K562 (cell line): ENCODE measurements at regions not wholly inside any gene's neighbourhood (a gene's known extent, or its start where the extent isn't known, plus 50 kb on each side); places are given as distances from the start of the nearest gene placed in this dataset.

ENCODE experiments used
- ATAC-seq: fragments of 200-7000 bp; cut with Tn5 transposase; 3 replicates; pipeline ENCODE4 v1.9.1; 2020; ENCODE audit warnings: moderate library complexity
- BruUV-seq: library from RNA; stranded (reverse); fragments of 400-500 nt; replicated peaks from 2 replicates; lab custom pipeline; 2021; lab: Mats Ljungman, UMichigan
- CTCF ChIA-PET: fragments of 300-600 bp; formaldehyde crosslinking; extraction: SDS; loops from one replicate; lab custom pipeline; 2021; ENCODE audit warnings: low intra/inter-chr PET ratio; lab: Yijun Ruan, JAX
- POLR2A ChIA-PET: fragments of 300-600, 350-650 bp; sonication (Branson Sonifier 250); formaldehyde crosslinking; extraction: SDS; loops from one replicate; lab custom pipeline; 2021; ENCODE audit warnings: antibody characterized with exemption, inconsistent platforms; lab: Yijun Ruan, JAX
- DNase-seq, 4 experiments: peaks; one replicate each; pipeline versions ENCODE4 v3.0.0 to v3.0.0-alpha.2; 2011 to 2018; ENCODE audit warnings: low spot score in 3 of 4, mixed read lengths in 3 of 4; ENCODE audit errors: extremely low read depth in 1 of 4
- FAIRE-seq: peaks from 2 replicates; lab custom pipeline; 2011; peaks lifted over from hg19 to GRCh38; lab: Jason Lieb, UNC
- H2AFZ ChIP-seq: 2 replicates; pipeline ENCODE4 v1.6.0; 2011; ENCODE audit warnings: low read depth, low read length, control low read depth, inconsistent platforms
- H3K27ac ChIP-seq: fragments of 200-600 bp; 3 replicates; pipeline ENCODE4 v1.8.0; 2011; ENCODE audit warnings: low read depth, mild to moderate bottlenecking, control low read depth, inconsistent platforms, low read length, moderate library complexity, mixed read lengths; ENCODE audit errors: extremely low read depth
- H3K27me3 ChIP-seq, 2 experiments: fragments of 300-600 bp in 1 of 2; 2 replicates in 1 of 2; 3 replicates in 1 of 2; pipeline versions ENCODE4 v1.6.0 to v1.8.0; 2011; ENCODE audit warnings: inconsistent platforms in 2 of 2, low read length in 2 of 2, mild to moderate bottlenecking in 1 of 2, mixed read lengths in 1 of 2, moderate library complexity in 1 of 2; ENCODE audit not compliant: control insufficient read depth in 2 of 2, insufficient read depth in 2 of 2
- H3K36me3 ChIP-seq: fragments of 300-600 bp; 3 replicates; pipeline ENCODE4 v1.8.0; 2011; ENCODE audit warnings: mild to moderate bottlenecking, low read length, inconsistent platforms; ENCODE audit not compliant: control insufficient read depth, insufficient read depth
- H3K4me1 ChIP-seq, 2 experiments: fragments of 200-600 bp in 1 of 2; replicated peaks in 1 of 2; 2 replicates in 1 of 2; 3 replicates in 1 of 2; pipeline versions ENCODE4 v1.5.1 to v1.8.0; 2011; ENCODE audit warnings: inconsistent platforms in 2 of 2, low read length in 2 of 2, mild to moderate bottlenecking in 1 of 2, mixed read lengths in 1 of 2, moderate library complexity in 1 of 2; ENCODE audit not compliant: control insufficient read depth in 2 of 2, insufficient read depth in 2 of 2
- H3K4me2 ChIP-seq: 2 replicates; pipeline ENCODE4 v1.6.1; 2011; ENCODE audit warnings: low read length, control low read depth, inconsistent platforms, mixed read lengths; ENCODE audit not compliant: insufficient read depth
- H3K4me3 ChIP-seq: fragments of 200-600 bp; sonication (generic), shearing (Covaris generic); 2 replicates; pipeline ENCODE4 v1.5.1; 2016; ENCODE audit warnings: control low read depth, inconsistent platforms
- H3K79me2 ChIP-seq: fragments of 200-600 bp; 3 replicates; pipeline ENCODE4 v1.8.0; 2011; ENCODE audit warnings: low read length, inconsistent platforms; ENCODE audit not compliant: control insufficient read depth, insufficient read depth
- H3K9ac ChIP-seq, 2 experiments: 2 replicates each; pipeline versions ENCODE4 v1.6.0 to v1.6.1; 2011; ENCODE audit warnings: low read depth in 2 of 2, low read length in 2 of 2, control low read depth in 1 of 2, inconsistent platforms in 1 of 2, mild to moderate bottlenecking in 1 of 2, mixed read lengths in 1 of 2; ENCODE audit not compliant: insufficient read depth in 1 of 2
- H3K9me1 ChIP-seq: one replicate; pipeline ENCODE4 v1.6.0; 2011; ENCODE audit warnings: inconsistent platforms, mild to moderate bottlenecking, low read length, moderate library complexity; ENCODE audit not compliant: control insufficient read depth, insufficient read depth
- H3K9me3 ChIP-seq: replicated peaks from 2 replicates; pipeline ENCODE4 v1.5.1; 2011; ENCODE audit warnings: low read depth, low read length, inconsistent platforms; ENCODE audit not compliant: control insufficient read depth, insufficient read depth
- H4K20me1 ChIP-seq: replicated peaks from 2 replicates; pipeline ENCODE4 v1.6.1; 2011; ENCODE audit warnings: low read length, inconsistent platforms, mixed read lengths; ENCODE audit not compliant: control insufficient read depth, insufficient read depth
- KAT8 ChIP-seq: fragments of 450-650 bp; IDR thresholded peaks from 2 replicates; pipeline ENCODE4 v1.6.1; 2016; ENCODE audit warnings: low read depth, mild to moderate bottlenecking
- ZNF354B ChIP-seq: fragments of 250-450 bp; sonication (Bioruptor Pico); IDR thresholded peaks from 2 replicates; pipeline ENCODE4 v1.4.0; 2020
- WGBS: fragments of 100-300 bp; shearing (Covaris generic); methylation state at CpG from one replicate; pipeline ENCODE4 v1.1.6; 2016; ENCODE audit warnings: low coverage, mixed read lengths; ENCODE audit not compliant: insufficient coverage; ENCODE audit errors: missing lambda C conversion rate; 5-methylcytosine and 5-hydroxymethylcytosine counted together
- in situ Hi-C: fragments of 300-500 bp; cut with MboI; formaldehyde crosslinking; loops from 4 replicates; pipeline ENCODE4 v1.15.0; 2018; ENCODE audit warnings: inconsistent platforms, mixed read lengths
- intact Hi-C: fragments of 100-400 bp; cut with micrococcal nuclease; formaldehyde crosslinking; loops from 2 replicates; pipeline ENCODE4 v1.14.2; 2022
- TF ChIP-seq, protein P1 (sequence below): fragments of 150-350 bp; conservative IDR thresholded peaks from 2 replicates; pipeline ENCODE4 v1.6.1; 2014; ENCODE audit warnings: low read length

DNA sequence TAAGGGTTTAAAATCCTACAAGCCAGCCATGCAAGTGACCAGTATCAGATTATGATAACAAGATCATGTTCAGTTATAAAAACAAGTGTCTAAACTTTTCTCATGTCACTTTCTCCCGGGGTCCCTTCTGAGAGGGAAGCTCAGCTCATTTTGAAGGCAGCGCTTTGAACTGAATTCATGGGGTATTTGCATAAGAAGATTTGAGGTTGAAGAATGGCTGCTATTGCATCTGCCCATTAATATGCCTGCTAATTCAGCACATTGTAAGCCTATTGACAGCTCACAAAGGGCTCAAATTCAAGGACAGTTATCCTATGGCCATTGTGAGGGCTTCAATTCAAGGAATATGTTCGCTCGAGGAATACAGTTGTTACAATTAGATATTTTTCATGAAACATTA lies 290.2 kb upstream of the IRX3 start (continued):
- no peak for TF ChIP-seq ZNF354B (CRISPR knock-in tag)

DNA sequence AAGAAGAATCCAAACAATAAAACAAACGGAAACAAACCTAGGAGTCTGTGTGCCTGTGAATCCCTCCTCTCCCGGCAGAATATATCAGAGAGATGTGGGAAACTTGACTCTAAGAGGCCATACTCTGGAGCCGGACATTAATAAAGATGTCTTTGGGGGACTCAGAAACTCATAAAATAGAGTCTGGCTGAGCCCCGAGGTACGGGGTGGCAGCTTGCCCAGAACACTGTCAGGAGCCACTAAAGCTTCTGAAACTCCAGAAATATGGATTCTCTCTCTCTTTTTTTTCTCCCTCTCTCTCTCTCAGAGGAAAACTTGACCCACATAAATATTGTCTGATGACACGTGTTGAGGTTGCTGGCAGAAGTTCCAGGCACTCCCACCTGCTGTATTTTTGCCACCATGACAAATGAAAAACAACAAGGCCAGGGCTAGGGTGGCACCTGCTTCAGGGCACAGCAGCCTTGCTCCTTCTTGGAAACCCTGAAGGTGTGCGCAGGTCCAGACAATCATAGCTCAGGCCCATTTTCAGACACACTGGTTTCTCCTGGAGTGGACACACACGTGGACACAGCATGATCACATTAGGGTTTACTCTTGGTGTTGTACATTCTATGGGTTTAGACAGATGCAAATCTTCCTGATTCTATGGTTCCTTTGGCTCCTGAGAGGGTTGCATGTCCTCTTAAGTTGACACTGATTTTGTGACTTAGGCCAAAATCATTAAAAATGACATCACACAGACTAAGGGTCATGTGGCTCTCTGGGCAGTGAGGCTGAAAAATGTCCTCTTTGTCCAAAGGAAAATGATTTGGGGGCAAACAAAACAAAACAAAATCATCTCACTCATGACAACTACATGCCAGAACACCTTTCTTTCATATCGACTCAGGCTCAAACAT lies 282.6 kb upstream of the IRX3 start:
- intact Hi-C loops, result no loop called here
- no peak overlapping the region for H2AFZ ChIP-seq
- H3K9me1 ChIP-seq, result no peaks in the 10 kb centered on the region
- H3K27me3 ChIP-seq, result no peaks in the 10 kb centered on the region; a peak in 1 of 5 replicates
- ChIA-PET CTCF (no interaction called here), POLR2A (no interaction called here)
- in situ Hi-C loops, result no loop called here
- ATAC-seq, result no peak
- no peak overlapping the region for H3K27ac ChIP-seq
- H3K36me3 ChIP-seq, result no peaks in the 10 kb centered on the region
- WGBS, result 0% methylated on average over 9 of the region's 9 CpGs
- DNase-seq, result no peak
- no peaks in the 10 kb centered on the region for H3K79me2 ChIP-seq
- no peak overlapping the region for H3K9ac ChIP-seq
- no peaks in the 10 kb centered on the region for H3K4me1 ChIP-seq
- H3K9me3 ChIP-seq, result no peaks in the 10 kb centered on the region
- BruUV-seq, result no TSS peak
- no peak for TF ChIP-seq KAT8
- TF ChIP-seq, protein P1, sequence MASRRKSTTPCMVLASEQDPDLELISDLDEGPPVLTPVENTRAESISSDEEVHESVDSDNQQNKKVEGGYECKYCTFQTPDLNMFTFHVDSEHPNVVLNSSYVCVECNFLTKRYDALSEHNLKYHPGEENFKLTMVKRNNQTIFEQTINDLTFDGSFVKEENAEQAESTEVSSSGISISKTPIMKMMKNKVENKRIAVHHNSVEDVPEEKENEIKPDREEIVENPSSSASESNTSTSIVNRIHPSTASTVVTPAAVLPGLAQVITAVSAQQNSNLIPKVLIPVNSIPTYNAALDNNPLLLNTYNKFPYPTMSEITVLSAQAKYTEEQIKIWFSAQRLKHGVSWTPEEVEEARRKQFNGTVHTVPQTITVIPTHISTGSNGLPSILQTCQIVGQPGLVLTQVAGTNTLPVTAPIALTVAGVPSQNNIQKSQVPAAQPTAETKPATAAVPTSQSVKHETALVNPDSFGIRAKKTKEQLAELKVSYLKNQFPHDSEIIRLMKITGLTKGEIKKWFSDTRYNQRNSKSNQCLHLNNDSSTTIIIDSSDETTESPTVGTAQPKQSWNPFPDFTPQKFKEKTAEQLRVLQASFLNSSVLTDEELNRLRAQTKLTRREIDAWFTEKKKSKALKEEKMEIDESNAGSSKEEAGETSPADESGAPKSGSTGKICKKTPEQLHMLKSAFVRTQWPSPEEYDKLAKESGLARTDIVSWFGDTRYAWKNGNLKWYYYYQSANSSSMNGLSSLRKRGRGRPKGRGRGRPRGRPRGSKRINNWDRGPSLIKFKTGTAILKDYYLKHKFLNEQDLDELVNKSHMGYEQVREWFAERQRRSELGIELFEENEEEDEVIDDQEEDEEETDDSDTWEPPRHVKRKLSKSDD, result no peak
- no peak for FAIRE-seq
- no peak overlapping the region for H3K4me3 ChIP-seq
- H3K4me2 ChIP-seq, result no peak overlapping the region
- no peaks in the 10 kb centered on the region for H4K20me1 ChIP-seq
